Posterior vena cava (tissue), 2 donors: ENCODE measurements at regions not wholly inside any gene's neighbourhood (a gene's known extent, or its start where the extent isn't known, plus 50 kb on each side); places are given as distances from the start of the nearest gene placed in this dataset.
"Not testable (repeated sequence)": the region's sequence is repeated elsewhere in the genome, so short reads cannot be mapped to it uniquely, and the experiment has no call there.

Experiments used
- DNase-seq: peaks from one replicate; pipeline ENCODE4 v3.0.0-alpha.2; 2020; ENCODE audit warnings: low spot score
- intact Hi-C, 2 donors: fragments of 100-400 bp; cut with DNase I; formaldehyde crosslinking; loops; one replicate each; pipeline versions ENCODE4 v1.14.1 to v1.14.2; 2022 to 2023
- donor health status: DM: yes; HTN: yes; CAD: no.
- donor health status: DM: yes; HTN: yes; CAD: no.

DNA sequence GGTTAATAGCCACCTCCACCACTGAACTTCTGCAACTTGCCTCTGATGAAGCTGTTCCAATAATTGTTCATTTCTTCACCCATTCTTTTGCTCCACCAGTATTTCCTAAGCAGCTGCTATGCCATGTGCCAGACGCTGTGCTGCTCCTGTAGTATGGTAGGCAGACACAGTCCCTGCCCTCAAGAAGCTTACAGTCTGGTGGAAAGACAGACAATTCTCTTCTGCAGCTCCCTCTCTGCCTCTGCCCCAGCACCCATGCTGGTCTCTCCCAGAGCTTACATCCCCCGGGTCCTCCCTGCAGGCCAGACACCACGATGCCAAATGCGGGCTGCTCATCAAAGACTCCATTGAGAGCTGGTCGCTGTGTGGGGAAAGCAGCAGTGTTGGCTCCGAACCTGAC lies 111.6 kb upstream of the ESRRB start:
- intact Hi-C loops, result no loop called here
- DNase-seq, result no peak

DNA sequence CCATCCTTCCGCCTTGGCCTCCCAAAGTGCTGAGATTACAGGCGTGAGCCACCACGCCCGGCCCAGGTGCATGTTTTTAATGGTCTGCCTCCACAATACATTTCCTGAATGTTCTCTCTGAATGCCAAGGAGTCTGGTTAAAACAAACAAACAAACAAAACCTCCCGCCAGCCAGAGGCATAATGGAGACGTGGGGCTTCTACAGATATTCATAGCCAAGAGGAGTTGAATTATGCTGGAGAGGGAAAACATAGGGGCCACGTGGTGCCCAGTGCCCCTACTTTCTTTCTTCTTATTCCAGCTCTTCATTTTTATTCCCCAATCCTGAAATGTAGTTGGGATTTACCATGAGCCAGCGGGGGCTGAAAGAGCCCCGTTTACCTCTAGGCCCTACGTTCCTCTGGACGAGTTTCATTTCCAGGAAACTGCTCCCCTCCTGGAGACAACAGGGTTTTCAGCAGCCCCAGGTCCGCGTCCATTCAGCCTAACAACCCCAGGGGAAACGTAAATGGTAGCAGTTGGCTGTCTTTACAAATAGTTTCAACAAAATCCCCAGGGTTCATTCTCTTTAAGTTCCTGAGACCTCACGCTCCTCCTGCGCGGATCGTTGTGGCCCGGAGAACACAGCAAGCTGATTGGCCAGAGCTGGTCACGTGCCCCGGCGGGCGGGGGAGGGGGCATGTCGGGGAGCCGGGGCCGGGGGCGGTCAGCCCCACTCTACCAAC lies 108.5 kb upstream of the ESRRB start:
- intact Hi-C loops, result no loop called here
- no peak for DNase-seq

DNA sequence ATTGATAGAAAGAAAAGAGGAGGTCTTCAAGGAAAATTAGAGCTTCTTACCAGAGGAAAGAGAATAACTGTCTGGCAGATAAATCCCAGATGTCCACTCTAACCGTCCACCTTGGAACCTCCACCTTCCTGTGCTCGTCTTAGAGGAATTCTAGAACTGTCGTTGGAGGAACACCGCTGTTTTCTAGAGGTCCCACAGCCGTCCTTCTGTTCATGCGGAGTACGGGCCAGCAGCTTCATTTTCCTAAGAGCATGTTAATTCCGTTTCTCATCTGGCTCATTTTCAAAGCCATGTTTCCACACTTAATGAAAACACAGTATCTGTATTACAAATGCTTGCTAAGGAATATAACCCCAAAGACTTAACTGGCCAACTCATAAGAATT lies 107.9 kb upstream of the ESRRB start:
- intact Hi-C loops, result no loop called here
- DNase-seq, result no peak

DNA sequence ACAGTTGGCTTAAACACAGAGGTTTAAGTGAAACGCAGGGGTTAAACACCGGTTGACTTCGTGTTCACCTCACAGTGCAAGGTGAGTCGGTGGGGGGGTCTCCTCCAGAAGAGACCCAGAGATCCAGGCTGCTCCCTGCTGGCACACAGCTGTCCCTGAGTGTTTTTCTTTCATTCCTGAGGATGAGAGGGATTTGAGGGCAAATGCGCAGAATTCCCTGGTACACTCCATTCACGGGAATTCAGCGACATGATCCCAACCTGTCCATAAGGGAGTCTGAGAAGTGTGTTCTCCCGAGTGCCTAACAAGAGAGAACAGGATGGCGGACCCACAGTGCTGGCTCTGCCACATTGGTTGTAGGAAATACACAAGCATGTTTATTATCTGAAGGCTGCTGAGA lies 107.2 kb upstream of the ESRRB start:
- intact Hi-C loops, result no loop called here
- no peak for DNase-seq

DNA sequence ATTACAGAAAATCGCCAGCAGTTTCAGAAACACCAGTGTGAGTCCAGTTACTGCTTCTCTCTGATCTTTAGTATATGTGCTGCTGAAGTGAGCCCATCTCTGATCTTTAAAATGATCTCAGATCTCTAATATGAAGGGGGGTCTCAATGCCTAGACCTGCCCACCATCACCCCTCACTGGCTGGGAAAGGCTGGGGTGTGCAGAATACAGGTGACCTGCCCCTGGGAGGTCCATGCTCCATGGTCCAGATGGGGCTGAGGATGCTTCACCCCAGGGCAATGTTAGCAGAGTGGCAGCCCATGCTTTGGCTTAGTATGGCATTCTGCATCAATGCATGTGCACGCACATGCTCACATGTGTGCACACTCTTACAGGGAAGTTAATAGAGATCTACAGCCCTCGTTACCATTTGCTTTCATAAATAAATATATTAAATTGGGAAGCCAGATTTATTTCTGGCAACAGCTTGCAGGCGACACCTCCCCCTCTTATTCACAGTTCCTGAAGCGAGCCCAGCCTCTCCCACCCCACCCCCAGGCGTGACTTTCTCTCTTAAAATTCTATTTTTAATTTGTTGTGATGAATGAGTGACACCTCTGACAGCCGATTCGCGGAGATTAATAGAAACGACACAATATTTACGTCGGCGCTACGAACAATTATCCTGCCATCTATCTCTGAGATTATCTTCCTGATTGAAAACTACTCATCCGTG lies 104.7 kb upstream of the ESRRB start:
- intact Hi-C loops, result no loop called here
- DNase-seq, result no peak

DNA sequence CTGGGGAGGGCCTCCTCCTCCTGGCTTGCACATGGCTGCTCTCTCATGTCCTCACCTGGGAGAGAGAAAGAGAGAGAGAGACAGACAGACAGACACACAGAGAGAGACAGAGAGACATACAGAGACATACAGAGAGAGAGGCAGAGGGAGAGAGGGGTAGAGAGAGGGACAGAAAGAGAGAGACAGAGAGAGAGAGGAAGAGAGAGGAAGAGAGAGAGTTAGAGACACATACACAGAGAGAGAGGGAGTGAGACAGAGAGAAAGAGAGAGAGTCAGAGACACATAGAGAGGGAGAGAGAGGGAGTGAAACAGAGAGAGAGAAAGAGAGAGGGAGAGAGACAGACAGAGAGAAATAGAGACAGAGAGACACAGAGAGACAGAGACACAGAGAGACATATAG lies 103.6 kb upstream of the ESRRB start:
- no peak for DNase-seq
- intact Hi-C loops, result loop anchor here in 1 of 2 donors (1.0 kb wide), 2 partner anchors 20 to 28 kb away; no protein-coding TSS in a partner anchor

DNA sequence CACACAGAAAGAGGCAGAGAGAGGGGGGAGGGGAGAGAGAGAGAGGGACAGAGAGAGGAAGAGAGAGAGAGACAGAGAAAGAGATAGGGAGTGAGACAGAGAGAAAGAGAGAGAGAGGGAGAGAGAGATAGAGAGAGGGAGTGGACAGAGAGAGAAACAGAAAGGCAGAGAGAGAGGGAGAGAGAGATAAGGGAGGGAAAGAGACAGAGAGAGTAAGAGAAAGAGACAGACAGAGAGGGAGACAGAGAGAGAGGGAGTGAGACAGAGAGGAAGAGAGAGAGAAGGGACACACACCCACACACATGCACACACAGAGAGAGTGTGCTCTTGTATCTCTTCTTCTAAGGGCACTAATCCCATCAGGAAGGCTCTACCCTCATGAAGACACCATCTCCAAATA lies 103.2 kb upstream of the ESRRB start:
- intact Hi-C loops, result loop anchor here in 1 of 2 donors (1.0 kb wide), 2 partner anchors 20 to 28 kb away; no protein-coding TSS in a partner anchor

DNA sequence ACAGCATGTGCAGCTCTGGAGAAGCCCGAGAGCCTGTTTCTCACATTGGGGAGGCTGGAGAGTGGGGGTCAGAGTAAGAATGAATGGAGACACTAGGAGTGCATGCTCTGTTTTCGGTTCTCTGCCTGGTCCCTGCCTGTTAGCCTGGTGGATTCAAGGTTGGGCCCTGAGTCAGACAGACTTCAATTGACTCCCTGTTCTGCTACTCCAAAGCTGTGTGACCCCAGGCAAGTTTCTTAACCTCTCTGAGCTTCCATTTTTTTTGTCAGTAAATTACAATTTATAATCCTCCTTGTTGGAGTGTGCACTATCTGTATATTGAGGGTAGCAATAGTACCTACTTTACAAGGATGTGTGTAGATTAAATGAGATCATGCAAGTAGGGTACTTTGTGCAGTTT lies 102.6 kb upstream of the ESRRB start:
- no peak for DNase-seq
- intact Hi-C loops, result no loop called here

More for the DNA sequence above, 103.2 kb upstream of the ESRRB start:
- no peak for DNase-seq

DNA sequence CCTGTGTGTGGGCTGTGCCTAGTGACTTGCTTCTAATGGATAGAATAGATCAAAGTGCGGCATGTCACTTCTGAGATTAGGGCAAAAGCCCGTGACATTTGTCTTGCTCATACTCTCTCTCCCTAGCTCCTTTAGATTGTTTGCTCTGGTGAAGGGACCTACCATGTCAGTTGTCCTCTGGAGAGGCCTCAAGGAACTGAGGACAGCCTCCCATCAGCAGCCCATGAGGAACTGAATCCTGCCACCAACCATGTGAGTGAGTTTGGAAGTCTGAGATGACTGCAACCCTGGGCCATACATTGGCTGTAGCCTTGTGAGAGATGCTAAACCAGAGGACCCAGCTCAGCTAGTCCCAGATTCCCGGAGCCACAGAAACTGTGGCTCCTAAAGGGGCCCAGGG lies 101.6 kb upstream of the ESRRB start:
- no peak for DNase-seq
- intact Hi-C loops, result no loop called here

DNA sequence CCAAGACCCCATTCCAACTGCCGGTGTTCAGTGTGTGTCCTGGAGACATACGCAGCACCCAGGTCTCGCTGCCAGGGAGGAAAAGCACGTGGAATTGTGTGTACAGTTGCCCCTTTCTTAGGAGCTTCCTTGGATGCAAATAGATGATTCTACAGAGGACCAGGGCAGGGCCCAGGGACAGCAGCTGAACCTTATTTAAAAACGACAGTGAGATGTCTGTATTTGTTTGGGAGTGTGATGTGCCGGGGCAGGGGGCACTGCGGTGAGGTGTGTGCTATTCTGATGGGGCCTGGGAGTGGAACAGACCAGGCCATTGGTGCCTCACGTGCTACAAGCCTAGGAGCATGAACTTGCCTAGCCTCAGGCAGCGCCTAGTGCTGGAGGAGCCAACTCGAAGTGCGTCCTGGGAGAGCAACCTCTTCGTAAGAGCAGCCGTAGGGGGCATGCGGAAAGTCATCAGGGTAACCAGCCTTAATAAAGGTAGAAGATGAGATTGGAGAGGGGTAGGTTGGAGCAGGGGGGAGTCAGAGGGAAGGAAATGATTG lies 98.3 kb upstream of the ESRRB start:
- intact Hi-C loops, result no loop called here
- DNase-seq, result no peak

DNA sequence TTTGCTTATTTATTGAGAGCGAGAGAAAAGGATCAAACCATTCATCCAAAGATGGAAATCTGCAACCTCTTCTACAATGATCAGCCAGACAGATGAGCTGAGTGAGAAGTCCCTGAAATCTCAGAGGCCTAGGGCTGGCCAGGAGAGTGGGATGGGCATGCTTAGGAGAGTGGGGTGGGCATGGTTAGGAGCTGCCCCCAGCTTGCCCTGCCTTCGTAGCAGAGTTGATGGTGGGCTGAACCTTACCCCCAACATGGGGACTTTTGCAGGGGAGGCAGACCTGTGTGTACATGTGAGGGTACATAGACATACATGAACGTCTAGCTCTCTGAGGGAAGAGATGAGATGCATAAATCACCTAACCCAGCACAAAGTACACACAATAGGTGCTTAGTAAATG lies 95.7 kb upstream of the ESRRB start:
- intact Hi-C loops, result no loop called here

DNA sequence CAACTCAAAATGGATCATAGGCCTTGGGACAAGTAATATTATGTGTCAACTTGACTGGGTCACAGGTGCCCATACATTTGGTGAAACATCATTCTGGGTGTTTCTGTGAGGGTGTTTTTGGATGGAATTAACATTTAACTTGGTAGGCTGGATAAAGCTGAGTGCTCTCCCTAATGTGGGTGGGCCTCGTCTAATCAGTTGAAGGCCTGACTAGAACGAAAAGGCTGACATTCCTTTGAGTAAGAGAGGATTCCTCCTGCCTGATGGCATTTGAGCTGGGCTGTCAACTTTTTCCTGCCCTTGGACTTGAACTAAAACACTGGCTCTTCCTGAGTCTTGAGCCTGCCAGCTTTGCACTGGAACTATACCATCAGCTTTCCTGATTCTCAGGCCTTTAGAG lies 93.4 kb upstream of the ESRRB start:
- no peak for DNase-seq
- intact Hi-C loops, result no loop called here

More for the DNA sequence above, 95.7 kb upstream of the ESRRB start:
- DNase-seq, result no peak

DNA sequence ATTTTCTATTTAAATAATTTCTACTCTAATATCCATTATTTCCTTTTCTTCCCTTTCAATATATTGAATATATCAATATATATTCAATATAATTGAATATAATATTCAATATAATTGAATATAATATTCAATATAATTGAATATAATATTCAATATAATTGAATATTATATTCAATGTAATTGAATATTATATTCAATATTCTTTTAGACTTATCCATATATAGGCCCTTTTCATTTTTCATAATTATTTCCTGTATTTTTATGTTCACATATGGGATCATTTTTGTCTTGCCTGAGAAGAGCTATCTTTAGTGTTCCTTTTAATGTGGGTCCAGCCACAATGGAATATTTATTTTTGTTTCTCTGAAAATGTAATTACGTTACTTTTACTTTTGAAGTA lies 88.9 kb upstream of the ESRRB start:
- no peak for DNase-seq
- intact Hi-C loops, result no loop called here

DNA sequence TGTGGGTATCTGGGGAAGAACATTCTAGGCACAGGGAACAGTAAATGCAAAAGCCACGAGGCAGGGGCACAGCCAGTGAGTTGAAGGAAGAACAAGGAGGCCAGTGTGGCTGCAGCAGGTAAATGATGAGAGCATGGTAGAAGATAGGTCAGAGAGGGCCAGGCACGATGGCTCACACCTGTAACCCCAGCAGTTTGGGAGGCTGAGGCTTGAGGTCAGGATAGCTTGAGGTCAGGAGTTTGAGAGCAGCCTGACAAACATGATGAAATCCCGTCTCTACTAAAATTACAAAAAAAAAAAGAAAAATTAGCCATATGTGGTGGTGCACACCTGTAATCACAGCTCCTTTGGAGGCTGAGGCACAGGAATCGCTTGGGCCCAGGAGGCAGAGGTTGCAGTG lies 86.7 kb upstream of the ESRRB start:
- intact Hi-C loops, result no loop called here
- no peak for DNase-seq

DNA sequence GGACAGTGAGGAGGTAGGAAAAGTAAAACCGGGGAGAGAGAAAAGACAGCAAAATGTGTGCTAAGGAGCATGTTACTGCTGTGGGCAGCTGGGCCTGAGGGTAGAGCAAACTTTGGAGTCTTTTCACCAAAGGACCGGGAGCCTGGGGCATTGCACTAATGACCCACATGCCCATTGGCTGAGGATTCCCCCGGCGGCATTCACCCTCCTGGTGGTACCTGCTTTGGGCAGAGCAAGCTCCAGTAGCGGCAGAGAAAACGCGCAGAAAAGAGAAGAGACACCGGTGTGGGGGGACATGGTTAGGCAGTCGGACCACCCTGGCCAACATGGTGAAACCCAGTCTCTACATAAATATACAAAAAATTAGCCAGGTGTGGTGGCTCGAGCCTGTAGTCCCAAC lies 83.4 kb upstream of the ESRRB start:
- DNase-seq, result no peak
- intact Hi-C loops, result no loop called here

DNA sequence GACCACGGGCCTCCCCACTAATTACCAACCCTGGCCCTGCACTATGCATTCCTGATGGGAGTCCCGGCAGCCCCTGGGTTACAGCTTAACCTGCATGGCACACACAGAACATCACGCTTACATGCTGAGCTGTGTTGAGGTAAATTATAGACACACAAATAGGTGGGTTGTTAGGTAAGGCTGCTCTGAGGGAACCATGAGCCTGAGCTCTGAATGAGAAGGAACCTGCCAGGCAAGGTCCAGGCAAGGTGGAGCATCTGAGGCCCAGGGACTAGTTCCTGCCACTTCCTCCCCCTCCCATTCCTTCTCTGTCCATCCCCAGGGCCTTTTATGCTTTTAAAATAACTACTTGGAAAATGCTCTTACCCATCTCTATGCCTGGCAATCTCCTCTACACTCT lies 82.7 kb upstream of the ESRRB start:
- intact Hi-C loops, result no loop called here
- DNase-seq, result no peak

DNA sequence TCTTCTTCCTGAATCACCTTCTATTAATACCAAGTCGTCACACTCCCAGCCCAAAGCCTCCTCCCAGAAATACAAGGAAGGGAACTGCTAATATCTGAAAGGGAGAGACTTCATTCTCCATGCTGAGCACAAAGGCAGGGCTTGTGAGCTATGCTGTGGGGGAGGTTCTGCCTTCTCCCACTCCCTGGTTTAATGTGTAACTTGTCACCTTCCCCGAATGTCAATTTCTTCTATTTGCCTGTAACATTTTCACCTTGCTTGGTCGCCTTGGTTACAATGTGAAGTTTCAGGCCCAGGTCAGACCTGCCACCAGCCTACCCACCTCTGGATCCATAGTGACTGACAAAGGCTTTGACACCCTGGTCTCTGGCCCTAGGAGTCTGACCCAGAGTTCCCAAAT lies 82.0 kb upstream of the ESRRB start:
- intact Hi-C loops, result no loop called here
- no peak for DNase-seq

DNA sequence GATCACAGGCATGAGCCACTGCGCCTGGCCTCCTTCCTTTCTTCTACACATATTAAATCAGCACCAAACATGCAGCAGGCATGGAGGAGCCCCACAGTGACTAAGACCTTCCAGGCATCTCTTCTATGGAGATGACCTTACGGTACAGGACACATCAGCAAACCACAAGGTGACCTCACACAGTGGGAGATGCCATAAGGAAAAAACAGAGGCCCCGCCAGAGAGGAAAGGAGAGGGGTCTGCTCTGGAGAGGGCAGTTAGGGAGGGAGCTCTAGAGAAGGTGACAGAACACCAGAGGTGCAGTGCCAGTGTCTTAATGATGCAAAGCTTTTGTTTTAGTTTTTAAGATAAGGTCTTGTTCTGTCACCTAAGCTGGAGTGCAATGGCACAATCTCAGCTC lies 81.1 kb upstream of the ESRRB start:
- intact Hi-C loops, result no loop called here
- no peak for DNase-seq

DNA sequence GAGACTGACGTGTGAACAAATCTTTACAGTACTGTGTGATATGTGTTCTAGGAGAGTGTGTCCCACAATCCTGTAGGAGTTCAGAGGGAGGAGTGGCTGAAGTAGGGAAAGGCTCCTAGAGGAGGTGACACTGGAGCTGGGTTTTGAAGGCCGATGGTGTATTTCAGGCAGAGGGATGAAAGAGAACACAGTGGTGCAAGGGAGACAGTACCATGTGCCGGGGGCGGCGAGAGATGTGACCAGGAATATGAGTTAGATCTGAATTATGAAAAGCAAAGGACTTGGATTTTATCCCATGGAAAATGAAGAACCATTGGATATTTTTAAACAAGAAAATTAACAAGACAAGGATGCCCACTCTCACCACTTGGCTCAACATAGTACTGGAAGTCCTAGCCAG lies 77.0 kb upstream of the ESRRB start:
- DNase-seq, result no peak
- intact Hi-C loops, result no loop called here

DNA sequence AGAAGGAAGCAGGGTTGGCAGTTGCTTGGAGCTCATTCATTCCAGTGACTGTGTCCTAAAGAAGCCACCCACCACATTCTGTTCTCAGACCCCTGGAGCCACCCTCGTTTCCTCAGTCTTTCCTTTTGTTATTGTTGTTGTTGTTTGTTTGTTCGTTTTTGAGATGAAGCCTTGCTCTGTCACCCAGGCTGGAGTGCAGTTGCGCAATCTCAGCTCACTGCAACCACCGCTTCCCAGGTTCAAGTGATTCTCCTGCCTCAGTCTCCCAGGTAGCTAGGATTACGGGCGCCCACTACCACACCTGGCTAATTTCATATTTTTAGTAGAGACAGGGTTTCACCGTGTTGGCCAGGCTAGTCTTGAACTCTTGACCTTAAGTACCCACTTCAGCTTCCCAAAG lies 72.7 kb upstream of the ESRRB start:
- intact Hi-C loops, DNase-seq: not testable (repeated sequence)
